Testis (tissue), 2 donors: ENCODE measurements at regions not wholly inside any gene's neighbourhood (a gene's known extent, or its start where the extent isn't known, plus 50 kb on each side); places are given as distances from the start of the nearest gene placed in this dataset.

Source experiments
- CTCF ChIP-seq, 3 experiments: fragments of 450-650 bp in 2 of 3; fragments of 200-600 bp in 1 of 3; sonication (generic) in 1 of 3; IDR thresholded peaks; one replicate each; pipeline ENCODE4 v1.5.1; 2016 to 2019; ENCODE audit warnings: antibody characterized with exemption in 3 of 3, mild to moderate bottlenecking in 2 of 3, moderate library complexity in 1 of 3
- POLR2A ChIP-seq: fragments of 450-650 bp; IDR thresholded peaks from one replicate; pipeline ENCODE4 v1.6.1; 2017; ENCODE audit warnings: antibody characterized with exemption, mild to moderate bottlenecking, moderate library complexity

GRCh38 chr10:8912108-8912507, 857.6 kb downstream of the GATA3 start:
- TF ChIP-seq CTCF (IDR thresholded peaks at IDR 0.05) = no peak
- TF ChIP-seq POLR2A = no peak
